Gastroesophageal sphincter (tissue), 4 donors: ENCODE measurements at regions not wholly inside any gene's neighbourhood (a gene's known extent, or its start where the extent isn't known, plus 50 kb on each side); places are given as distances from the start of the nearest gene placed in this dataset.
A peak's percentile ranks its signal among the peaks of the same experiment; 100 is the strongest.

Experiments used
- ATAC-seq: fragments of 150-250 bp; one replicate; pipeline ENCODE4 v1.9.1; 2016; ENCODE audit warnings: mild to moderate bottlenecking, moderate library complexity
- H3K27ac ChIP-seq, 4 donors: fragments of 200-600 bp; sonication (generic) in 3 of 4; 1 replicate in 3 of 4; 2 replicates in 1 of 4; pipeline ENCODE4 v1.5.1; 2016 to 2019
- H3K27me3 ChIP-seq: fragments of 200-600 bp; sonication (generic); one replicate; pipeline ENCODE4 v1.5.1; 2019
- H3K36me3 ChIP-seq, 2 donors: fragments of 200-600 bp; sonication (generic); one replicate each; pipeline ENCODE4 v1.5.1; 2019; ENCODE audit warnings: control low read depth in 1 of 2
- H3K4me1 ChIP-seq, 3 donors: fragments of 200-600 bp; sonication (generic); 1 replicate in 2 of 3; 2 replicates in 1 of 3; pipeline ENCODE4 v1.5.1; 2016 to 2019; ENCODE audit warnings: control low read depth in 2 of 3
- H3K4me3 ChIP-seq, 2 donors: fragments of 200-600 bp; sonication (generic); one replicate each; pipeline ENCODE4 v1.5.1; 2019; ENCODE audit warnings: mild to moderate bottlenecking in 1 of 2, moderate library complexity in 1 of 2
- H3K9me3 ChIP-seq, 3 donors: fragments of 200-600 bp; sonication (generic); one replicate each; pipeline ENCODE4 v1.5.1; 2017 to 2019; ENCODE audit warnings: control low read depth in 2 of 3
- EP300 ChIP-seq: sonication (generic); formaldehyde crosslinking; IDR thresholded peaks from one replicate; pipeline ENCODE4 v1.6.1; 2017; ENCODE audit warnings: antibody characterized with exemption, mild to moderate bottlenecking
- POLR2A ChIP-seq, 2 donors: fragments of 450-650 bp; IDR thresholded peaks; one replicate each; pipeline ENCODE4 v1.6.1; 2017; ENCODE audit warnings: antibody characterized with exemption in 2 of 2, mild to moderate bottlenecking in 2 of 2, moderate library complexity in 1 of 2
- POLR2AphosphoS5 ChIP-seq: sonication (generic); formaldehyde crosslinking; IDR thresholded peaks from one replicate; pipeline ENCODE4 v1.6.1; 2017; ENCODE audit warnings: antibody characterized with exemption
- WGBS, 2 donors: methylation state at CpG; one replicate each; pipeline ENCODE4 v1.1.5; 2018; ENCODE audit warnings: low coverage in 1 of 2; 5-methylcytosine and 5-hydroxymethylcytosine counted together
- TF ChIP-seq, protein P1 (sequence below), 4 experiments: fragments of 200-600 bp in 2 of 4; fragments of 450-650 bp in 2 of 4; sonication (generic) in 1 of 4; IDR thresholded peaks; one replicate each; pipeline ENCODE4 v1.5.1; 2017 to 2019; ENCODE audit warnings: antibody characterized with exemption in 4 of 4, mild to moderate bottlenecking in 2 of 4, moderate library complexity in 2 of 4

DNA sequence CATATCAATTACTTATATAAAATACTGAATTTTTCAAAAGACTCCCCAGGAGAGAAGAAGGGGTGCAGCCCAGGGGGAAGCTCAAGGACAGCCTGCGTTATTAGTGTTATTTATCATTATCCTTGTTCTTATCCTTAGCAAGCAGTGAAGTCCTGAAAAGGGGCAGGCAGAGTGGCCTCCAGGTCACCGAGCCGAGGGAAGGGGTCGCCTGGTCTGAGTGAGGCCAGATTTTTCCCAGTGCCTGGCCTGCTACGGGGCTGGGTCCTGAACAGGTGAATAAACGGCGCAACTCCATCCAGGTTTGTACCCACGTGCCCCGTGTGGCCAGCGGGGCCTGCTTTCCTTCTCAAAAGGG, 123.7 kb downstream of the BRD1 start:
- ATAC-seq = no peak
- 8 to 22% methylated on average over 3 to 4 of the region's 10 CpGs for WGBS, 2 donors
- no peak overlapping the region for H3K4me3 ChIP-seq
- H3K9me3 ChIP-seq = peaks cover 0 to 27% (median 0%) of the 10 kb centered on the region in 3 donors
- no peak overlapping the region for H3K27ac ChIP-seq
- no peaks in the 10 kb centered on the region for H3K4me1 ChIP-seq
- no peak for TF ChIP-seq POLR2A (IDR thresholded peaks at IDR 0.05)
- no peak for TF ChIP-seq POLR2AphosphoS5
- TF ChIP-seq, protein P1, sequence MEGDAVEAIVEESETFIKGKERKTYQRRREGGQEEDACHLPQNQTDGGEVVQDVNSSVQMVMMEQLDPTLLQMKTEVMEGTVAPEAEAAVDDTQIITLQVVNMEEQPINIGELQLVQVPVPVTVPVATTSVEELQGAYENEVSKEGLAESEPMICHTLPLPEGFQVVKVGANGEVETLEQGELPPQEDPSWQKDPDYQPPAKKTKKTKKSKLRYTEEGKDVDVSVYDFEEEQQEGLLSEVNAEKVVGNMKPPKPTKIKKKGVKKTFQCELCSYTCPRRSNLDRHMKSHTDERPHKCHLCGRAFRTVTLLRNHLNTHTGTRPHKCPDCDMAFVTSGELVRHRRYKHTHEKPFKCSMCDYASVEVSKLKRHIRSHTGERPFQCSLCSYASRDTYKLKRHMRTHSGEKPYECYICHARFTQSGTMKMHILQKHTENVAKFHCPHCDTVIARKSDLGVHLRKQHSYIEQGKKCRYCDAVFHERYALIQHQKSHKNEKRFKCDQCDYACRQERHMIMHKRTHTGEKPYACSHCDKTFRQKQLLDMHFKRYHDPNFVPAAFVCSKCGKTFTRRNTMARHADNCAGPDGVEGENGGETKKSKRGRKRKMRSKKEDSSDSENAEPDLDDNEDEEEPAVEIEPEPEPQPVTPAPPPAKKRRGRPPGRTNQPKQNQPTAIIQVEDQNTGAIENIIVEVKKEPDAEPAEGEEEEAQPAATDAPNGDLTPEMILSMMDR (IDR thresholded peaks at IDR 0.05) = no peak
- TF ChIP-seq EP300 = no peak
- H3K36me3 ChIP-seq = no peaks in the 10 kb centered on the region
- peaks cover 93% of the 10 kb centered on the region for H3K27me3 ChIP-seq

DNA sequence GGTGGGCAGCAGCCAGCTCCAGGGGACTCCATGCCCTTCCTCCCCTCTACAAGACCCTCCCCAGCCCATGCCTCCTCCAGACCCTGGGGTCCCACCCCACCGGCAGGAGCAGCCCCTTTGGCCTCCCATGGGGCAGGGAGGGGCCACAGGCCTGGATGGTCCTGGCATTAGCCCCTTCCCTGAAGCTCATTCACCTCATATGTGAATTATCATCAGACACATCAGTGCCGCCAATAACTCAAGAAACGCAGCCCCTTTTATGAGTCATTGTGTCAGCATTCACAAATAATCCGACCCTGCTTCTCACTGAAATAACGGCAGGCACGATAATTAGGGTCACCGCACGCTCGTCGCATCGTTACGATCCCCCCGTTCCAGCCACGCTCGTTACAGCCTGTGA, 124.2 kb downstream of the BRD1 start:
- ATAC-seq = no peak
- Histone ChIP-seq H3K27me3 (peaks cover 93% of the 10 kb centered on the region), H3K4me1 (no peaks in the 10 kb centered on the region), H3K4me3 (no peak overlapping the region), H3K27ac (no peak overlapping the region), H3K9me3 (peaks cover 0 to 23% (median 0%) of the 10 kb centered on the region in 3 donors), H3K36me3 (no peaks in the 10 kb centered on the region)
- TF ChIP-seq, protein P1 (IDR thresholded peaks at IDR 0.05) = no peak
- TF ChIP-seq POLR2AphosphoS5 (no peak), EP300 (no peak), POLR2A (IDR thresholded peaks at IDR 0.05) (no peak)
- WGBS, 2 donors = 22 to 37% methylated on average over 10 to 15 of the region's 15 CpGs

DNA sequence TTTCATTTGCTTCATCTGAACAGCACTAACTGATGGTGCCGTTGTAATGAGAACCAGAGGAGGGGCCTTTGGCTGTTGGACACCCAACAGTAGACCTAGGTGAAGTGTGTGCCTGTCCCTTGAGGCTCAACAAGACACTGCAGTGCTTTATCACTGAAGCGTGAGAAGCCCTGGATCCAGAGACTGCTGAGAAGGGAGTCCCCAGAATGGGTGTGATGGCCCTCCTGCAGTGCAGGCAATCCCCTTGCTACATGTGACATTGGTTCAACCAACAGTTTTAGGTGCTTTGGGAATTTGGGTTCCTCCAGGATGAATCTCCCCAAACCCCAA, 125.6 kb downstream of the BRD1 start:
- WGBS, 2 donors = 100% methylated on average over 1 of the region's 2 CpGs; no CpG with 5 or more reads in 1 of the 2 donors
- no peaks in the 10 kb centered on the region for H3K4me1 ChIP-seq
- no peak overlapping the region for H3K4me3 ChIP-seq
- TF ChIP-seq, protein P1 (IDR thresholded peaks at IDR 0.05) = no peak
- TF ChIP-seq EP300 (no peak), POLR2AphosphoS5 (no peak)
- peaks cover 82% of the 10 kb centered on the region for H3K27me3 ChIP-seq
- no peak for ATAC-seq
- H3K36me3 ChIP-seq = no peaks in the 10 kb centered on the region
- peaks cover 0 to 29% (median 0%) of the 10 kb centered on the region in 3 donors for H3K9me3 ChIP-seq
- no peak overlapping the region for H3K27ac ChIP-seq

DNA sequence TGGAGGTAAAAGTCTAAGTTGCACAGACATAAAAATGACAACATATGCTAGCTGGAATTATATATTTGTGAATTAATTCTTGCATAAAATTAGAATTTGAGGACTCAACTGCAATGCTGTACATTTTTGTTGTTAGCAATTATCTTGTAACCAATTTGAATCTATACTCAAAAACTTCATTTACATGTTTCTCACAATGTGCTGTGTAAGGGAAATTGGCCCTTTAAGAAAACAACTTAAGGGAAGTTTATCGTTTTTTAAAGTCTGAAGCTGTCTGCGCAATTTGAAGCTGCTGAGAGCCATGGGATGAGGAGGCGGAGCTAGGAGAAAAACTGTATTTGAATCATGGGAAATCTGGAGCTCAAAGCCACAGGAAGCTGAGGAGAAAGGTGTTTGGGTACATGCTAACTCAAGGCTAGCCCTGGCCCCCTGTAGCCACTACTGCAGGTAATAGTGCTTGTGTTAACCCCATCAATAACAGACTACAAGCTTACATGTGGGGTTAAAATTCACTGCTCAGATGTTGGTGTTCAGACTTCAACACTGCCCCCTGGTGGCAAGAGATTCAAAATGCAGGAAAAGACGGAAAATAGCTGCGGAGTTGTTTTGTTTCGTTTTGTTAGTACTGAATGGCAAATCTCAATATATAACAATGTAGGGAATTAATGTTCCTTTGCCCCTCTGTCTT, 126.1 kb downstream of the BRD1 start:
- Histone ChIP-seq H3K27me3 (peaks cover 78% of the 10 kb centered on the region), H3K4me3 (no peak overlapping the region), H3K36me3 (no peaks in the 10 kb centered on the region), H3K9me3 (peaks cover 0 to 34% (median 0%) of the 10 kb centered on the region in 3 donors), H3K27ac (no peak overlapping the region), H3K4me1 (no peaks in the 10 kb centered on the region)
- TF ChIP-seq POLR2AphosphoS5 = no peak
- TF ChIP-seq POLR2A (IDR thresholded peaks at IDR 0.05) = no peak
- TF ChIP-seq, protein P1 (IDR thresholded peaks at IDR 0.05) = peak in 1 of 4 experiments; percentile 19
- no peak for TF ChIP-seq EP300
- ATAC-seq = no peak
- WGBS, 2 donors = 66 to 69% methylated on average over 6 of the region's 6 CpGs

DNA sequence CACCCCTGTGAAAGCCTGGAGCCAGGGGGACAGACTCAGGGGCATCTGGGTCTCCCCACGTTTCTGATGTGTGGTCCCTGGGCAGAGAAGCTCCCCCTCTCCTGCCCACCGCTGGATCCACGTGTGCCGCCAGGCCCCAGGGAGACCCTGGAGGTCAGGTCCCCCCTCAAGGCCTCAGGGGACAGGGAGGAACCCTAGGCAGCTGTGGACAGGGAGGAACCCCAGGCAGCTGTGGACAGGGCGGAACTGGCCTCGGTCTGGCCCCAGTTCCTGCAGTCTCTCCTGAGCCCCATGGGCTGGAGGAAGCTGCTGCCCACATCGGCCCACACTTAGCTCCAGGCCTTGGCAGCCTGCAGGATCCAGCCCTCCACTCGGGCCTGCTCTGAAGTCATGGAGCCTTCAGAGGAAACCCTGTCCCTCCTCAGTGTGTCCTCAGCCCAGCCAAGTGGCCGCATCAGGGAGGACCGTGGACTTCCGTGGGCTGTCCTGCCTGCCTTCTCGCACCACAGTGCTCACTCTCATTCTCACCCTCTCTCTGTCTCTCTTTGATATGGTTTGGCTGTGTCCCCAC, 127.7 kb downstream of the BRD1 start:
- no peak for ATAC-seq
- no peak for TF ChIP-seq POLR2AphosphoS5
- TF ChIP-seq EP300 = no peak
- TF ChIP-seq POLR2A (IDR thresholded peaks at IDR 0.05) = no peak
- TF ChIP-seq, protein P1 (IDR thresholded peaks at IDR 0.05) = no peak
- H3K27me3 ChIP-seq = peaks cover 66% of the 10 kb centered on the region
- 95 to 96% methylated on average over 4 to 5 of the region's 12 CpGs for WGBS, 2 donors
- peaks cover 0 to 34% (median 0%) of the 10 kb centered on the region in 3 donors for H3K9me3 ChIP-seq
- H3K4me3 ChIP-seq = no peak overlapping the region
- H3K27ac ChIP-seq = no peak overlapping the region
- no peaks in the 10 kb centered on the region for H3K4me1 ChIP-seq
- no peaks in the 10 kb centered on the region for H3K36me3 ChIP-seq
